Ovary (tissue), 7 donors: ENCODE measurements at regions not wholly inside any gene's neighbourhood (a gene's known extent, or its start where the extent isn't known, plus 50 kb on each side); places are given as distances from the start of the nearest gene placed in this dataset.

Source experiments
- DNase-seq, 5 donors: peaks; one replicate each; pipeline ENCODE4 v3.0.0-alpha.2; 2019 to 2020
- H3K27ac ChIP-seq, 2 donors: fragments of 200-600 bp; one replicate each; pipeline versions ENCODE4 v1.5.1 to v1.8.0; 2019 to 2022
- H3K27me3 ChIP-seq: fragments of 200-600 bp; one replicate; pipeline ENCODE4 v1.8.0; 2022
- H3K36me3 ChIP-seq: fragments of 200-600 bp; sonication (generic); one replicate; pipeline ENCODE4 v1.5.1; 2019
- H3K4me1 ChIP-seq: one replicate; pipeline ENCODE4 v1.8.1; 2013; ENCODE audit warnings: mild to moderate bottlenecking, moderate library complexity; ENCODE audit not compliant: insufficient read depth
- H3K4me3 ChIP-seq: fragments of 200-600 bp; sonication (generic); one replicate; pipeline ENCODE4 v1.5.1; 2017
- H3K9me3 ChIP-seq, 2 donors: fragments of 200-600 bp in 1 of 2; sonication (generic) in 1 of 2; one replicate each; pipeline versions ENCODE4 v1.5.1 to v1.8.1; 2013 to 2019; ENCODE audit warnings: mild to moderate bottlenecking in 1 of 2, moderate library complexity in 1 of 2
- EP300 ChIP-seq: sonication (generic); formaldehyde crosslinking; IDR thresholded peaks from one replicate; pipeline ENCODE4 v1.6.1; 2017; ENCODE audit warnings: antibody characterized with exemption
- POLR2A ChIP-seq: fragments of 450-650 bp; IDR thresholded peaks from one replicate; pipeline ENCODE4 v1.6.1; 2017; ENCODE audit warnings: antibody characterized with exemption, mild to moderate bottlenecking, moderate library complexity
- WGBS, 3 donors: extraction: QIAGEN DNeasy Blood & Tissue Kit in 1 of 3; methylation state at CpG; one replicate each; pipeline versions ENCODE4 v1.1.5 to v1.1.7; 2013 to 2017; 5-methylcytosine and 5-hydroxymethylcytosine counted together
- intact Hi-C, 4 donors: fragments of 100-400 bp; cut with DNase I; formaldehyde crosslinking; loops; one replicate each; pipeline versions ENCODE4 v1.11.0 to v1.15.1; 2022 to 2023
- TF ChIP-seq, protein P1 (sequence below), 3 donors: fragments of 450-650 bp in 2 of 3; fragments of 200-600 bp in 1 of 3; IDR thresholded peaks; one replicate each; pipeline versions ENCODE4 v1.5.1 to v1.8.0; 2016 to 2022; ENCODE audit warnings: antibody characterized with exemption in 3 of 3, mild to moderate bottlenecking in 1 of 3
- donor health status: DM: no; HTN: no; CAD: no; lungs with moderate emphysema.
- donor health status: DM: no; HTN: no; CAD: no.
- donor health status: Bipolar disorder and iron deficiency.
- donor health status: DM: no; HTN: no; CAD: no.
- donor health status: DM: yes; HTN: yes; CAD: no.

DNA sequence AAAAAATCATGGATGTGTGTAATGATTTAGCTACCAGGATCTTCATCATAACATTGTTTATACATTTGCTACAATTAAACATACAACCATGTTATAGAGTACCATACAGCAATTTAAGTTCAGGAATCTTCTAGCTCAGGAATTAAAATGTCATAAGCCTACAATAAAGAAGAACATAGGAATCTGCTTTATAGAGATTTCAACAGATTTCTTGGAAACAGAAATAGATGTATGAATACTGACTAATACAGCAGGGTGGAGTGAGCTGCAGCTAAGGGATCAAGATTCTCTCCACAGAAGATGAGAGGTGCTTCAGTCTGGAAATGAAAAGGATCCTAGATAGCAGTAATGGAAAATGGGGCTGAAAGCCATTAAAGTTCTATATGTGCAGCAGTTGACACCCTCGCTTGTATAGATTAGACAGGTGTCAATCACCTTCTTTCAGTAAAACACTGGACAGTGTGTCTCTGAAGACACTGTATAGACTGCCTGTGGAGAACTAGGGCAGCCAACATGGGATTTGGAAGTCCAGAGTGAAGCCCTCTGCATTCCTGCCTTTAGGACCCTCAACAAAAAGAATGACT, 73.9 kb downstream of the DNTTIP2 start:
- intact Hi-C loops: no loop called here
- Histone ChIP-seq H3K4me3 (no peak overlapping the region), H3K36me3 (no peaks in the 10 kb centered on the region), H3K27me3 (no peaks in the 10 kb centered on the region), H3K27ac (no peak overlapping the region), H3K9me3 (no peaks in the 10 kb centered on the region), H3K4me1 (no peaks in the 10 kb centered on the region)
- TF ChIP-seq EP300: no peak
- no peak for TF ChIP-seq POLR2A
- TF ChIP-seq, protein P1, sequence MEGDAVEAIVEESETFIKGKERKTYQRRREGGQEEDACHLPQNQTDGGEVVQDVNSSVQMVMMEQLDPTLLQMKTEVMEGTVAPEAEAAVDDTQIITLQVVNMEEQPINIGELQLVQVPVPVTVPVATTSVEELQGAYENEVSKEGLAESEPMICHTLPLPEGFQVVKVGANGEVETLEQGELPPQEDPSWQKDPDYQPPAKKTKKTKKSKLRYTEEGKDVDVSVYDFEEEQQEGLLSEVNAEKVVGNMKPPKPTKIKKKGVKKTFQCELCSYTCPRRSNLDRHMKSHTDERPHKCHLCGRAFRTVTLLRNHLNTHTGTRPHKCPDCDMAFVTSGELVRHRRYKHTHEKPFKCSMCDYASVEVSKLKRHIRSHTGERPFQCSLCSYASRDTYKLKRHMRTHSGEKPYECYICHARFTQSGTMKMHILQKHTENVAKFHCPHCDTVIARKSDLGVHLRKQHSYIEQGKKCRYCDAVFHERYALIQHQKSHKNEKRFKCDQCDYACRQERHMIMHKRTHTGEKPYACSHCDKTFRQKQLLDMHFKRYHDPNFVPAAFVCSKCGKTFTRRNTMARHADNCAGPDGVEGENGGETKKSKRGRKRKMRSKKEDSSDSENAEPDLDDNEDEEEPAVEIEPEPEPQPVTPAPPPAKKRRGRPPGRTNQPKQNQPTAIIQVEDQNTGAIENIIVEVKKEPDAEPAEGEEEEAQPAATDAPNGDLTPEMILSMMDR (IDR thresholded peaks at IDR 0.05): no peak
- 94 to 97% (median 97%) methylated on average over 1 of the region's 1 CpG for WGBS, 3 donors
- no peak for DNase-seq

DNA sequence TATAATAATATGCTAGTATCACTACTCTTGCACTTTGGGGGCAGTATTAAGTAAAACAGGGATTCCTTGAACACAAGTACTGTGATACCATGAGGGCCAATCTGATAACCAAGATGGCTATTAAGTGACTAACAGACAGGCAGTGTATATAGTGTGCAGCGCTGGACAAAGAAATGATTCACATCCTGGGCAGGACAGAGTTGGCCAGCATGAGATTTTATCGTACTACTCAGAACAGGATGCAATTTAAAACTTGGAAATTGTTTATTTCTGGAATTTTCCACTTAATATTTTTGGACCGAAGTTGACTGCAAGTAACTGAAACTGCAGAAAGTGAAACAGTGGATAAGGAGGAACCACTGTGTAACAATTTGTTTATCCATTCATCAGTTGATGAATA, 74.6 kb downstream of the DNTTIP2 start:
- Histone ChIP-seq H3K27me3 (no peaks in the 10 kb centered on the region), H3K4me3 (no peak overlapping the region), H3K9me3 (no peaks in the 10 kb centered on the region), H3K36me3 (no peaks in the 10 kb centered on the region), H3K27ac (no peak overlapping the region), H3K4me1 (no peaks in the 10 kb centered on the region)
- intact Hi-C loops: no loop called here
- no peak for DNase-seq
- WGBS, 3 donors: 29 to 46% (median 31%) methylated on average over 3 of the region's 3 CpGs
- TF ChIP-seq POLR2A (no peak), EP300 (no peak)
- TF ChIP-seq, protein P1 (IDR thresholded peaks at IDR 0.05): no peak

DNA sequence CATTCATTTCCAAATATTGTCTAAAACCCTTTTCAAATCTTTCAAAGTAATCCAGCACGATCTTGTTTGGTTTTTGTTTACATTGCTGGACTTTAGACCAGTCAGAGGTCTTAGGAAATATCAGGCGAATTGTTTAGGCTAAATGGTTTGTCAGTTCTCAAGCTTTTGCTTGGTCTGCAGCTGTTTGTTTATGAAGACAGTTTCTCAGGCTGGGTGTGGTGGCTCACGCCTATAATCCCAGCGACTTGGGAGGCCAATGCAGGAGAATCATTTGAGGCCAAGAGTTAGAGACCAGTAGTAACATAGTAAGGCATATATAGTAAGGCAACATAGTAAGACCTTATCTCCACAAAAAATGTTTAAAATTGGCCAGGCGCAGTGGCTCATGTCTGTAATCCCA, 77.5 kb downstream of the DNTTIP2 start:
- Histone ChIP-seq H3K4me1 (no peaks in the 10 kb centered on the region), H3K27me3 (no peaks in the 10 kb centered on the region), H3K4me3 (no peak overlapping the region), H3K27ac (no peak overlapping the region), H3K9me3 (no peaks in the 10 kb centered on the region), H3K36me3 (no peaks in the 10 kb centered on the region)
- 70 to 88% (median 84%) methylated on average over 5 of the region's 5 CpGs for WGBS, 3 donors
- DNase-seq: no peak
- TF ChIP-seq, protein P1 (IDR thresholded peaks at IDR 0.05): no peak
- no peak for TF ChIP-seq EP300
- intact Hi-C loops: no loop called here

DNA sequence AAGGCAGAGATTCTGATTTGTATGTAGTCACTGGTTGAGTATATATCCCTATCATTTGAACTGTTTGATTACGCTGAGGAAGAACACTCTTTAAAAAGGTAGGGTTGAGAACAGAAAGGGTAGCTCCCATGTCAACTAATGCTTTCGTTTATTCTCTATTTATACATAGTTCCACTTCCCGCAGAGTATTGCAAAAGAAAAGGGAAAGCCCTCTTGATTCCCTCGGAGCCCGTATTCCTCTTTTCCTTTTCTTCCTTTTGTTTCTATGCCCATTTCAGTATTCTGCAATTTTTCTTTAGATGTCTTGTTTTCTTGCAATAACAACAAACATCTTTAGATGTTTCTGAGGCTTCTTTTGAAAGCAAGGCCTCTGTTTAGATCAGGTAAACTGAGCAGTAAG, 78.2 kb downstream of the DNTTIP2 start:
- WGBS, 3 donors: 92 to 95% (median 95%) methylated on average over 5 of the region's 5 CpGs
- TF ChIP-seq POLR2A (no peak), EP300 (no peak)
- TF ChIP-seq, protein P1 (IDR thresholded peaks at IDR 0.05): no peak
- no peaks in the 10 kb centered on the region for H3K4me1 ChIP-seq
- intact Hi-C loops: no loop called here
- H3K27me3 ChIP-seq: no peaks in the 10 kb centered on the region
- H3K36me3 ChIP-seq: no peaks in the 10 kb centered on the region
- DNase-seq: no peak
- H3K4me3 ChIP-seq: no peak overlapping the region
- H3K27ac ChIP-seq: no peak overlapping the region
- no peaks in the 10 kb centered on the region for H3K9me3 ChIP-seq
